ENCODE measurements at regions not wholly inside any gene's neighbourhood (a gene's known extent, or its start where the extent isn't known, plus 50 kb on each side); places are given as distances from the start of the nearest gene placed in this dataset.

- H3K27ac ChIP-seq: no peak overlapping the region
- intact Hi-C loops (cut with DNase I): no loop called here
- no peaks in the 10 kb centered on the region for H3K9me3 ChIP-seq
- no peaks in the 10 kb centered on the region for H3K4me1 ChIP-seq (replicated peaks)
- TF ChIP-seq CTCF (IDR thresholded peaks at IDR 0.05): no peak
- 79% methylated on average over 3 of the region's 4 CpGs for WGBS
- no peak for DNase-seq (ENCODE audit: low spot score)
- no peaks in the 10 kb centered on the region for H3K36me3 ChIP-seq
- H3K27me3 ChIP-seq (replicated peaks; ENCODE audit: insufficient read depth): no peaks in the 10 kb centered on the region
- no peak overlapping the region for H3K4me3 ChIP-seq
These were observed 393.5 kb upstream of the CADM1 start for GRCh38 chr11:115897707-115898106.

GRCh38 chr11:115896084-115896483 lies 391.9 kb upstream of the CADM1 start:
- no peaks in the 10 kb centered on the region for H3K27me3 ChIP-seq (replicated peaks; ENCODE audit: insufficient read depth)
- H3K36me3 ChIP-seq: no peaks in the 10 kb centered on the region
- H3K9me3 ChIP-seq: no peaks in the 10 kb centered on the region
- intact Hi-C loops (cut with DNase I): no loop called here
- no peak overlapping the region for H3K27ac ChIP-seq
- H3K4me1 ChIP-seq (replicated peaks): no peaks in the 10 kb centered on the region
- DNase-seq (ENCODE audit: low spot score): no peak
- TF ChIP-seq CTCF (IDR thresholded peaks at IDR 0.05): no peak
- no peak for TF ChIP-seq POLR2AphosphoS5 (IDR thresholded peaks at IDR 0.05)
- TF ChIP-seq POLR2A (IDR thresholded peaks at IDR 0.05): no peak
- WGBS: 89% methylated on average over 2 of the region's 2 CpGs
- no peak overlapping the region for H3K4me3 ChIP-seq

GRCh38 chr11:115895594-115895993 lies 391.4 kb upstream of the CADM1 start:
- Histone ChIP-seq H3K27me3 (replicated peaks; ENCODE audit: insufficient read depth) (no peaks in the 10 kb centered on the region), H3K27ac (no peak overlapping the region), H3K4me3 (no peak overlapping the region), H3K4me1 (replicated peaks) (no peaks in the 10 kb centered on the region), H3K36me3 (no peaks in the 10 kb centered on the region), H3K9me3 (no peaks in the 10 kb centered on the region)
- 59% methylated on average over 1 of the region's 1 CpG for WGBS
- no peak for TF ChIP-seq POLR2AphosphoS5 (IDR thresholded peaks at IDR 0.05)
- no peak for TF ChIP-seq CTCF (IDR thresholded peaks at IDR 0.05)
- no peak for TF ChIP-seq POLR2A (IDR thresholded peaks at IDR 0.05)
- DNase-seq (ENCODE audit: low spot score): no peak
- intact Hi-C loops (cut with DNase I): no loop called here

GRCh38 chr11:115894176-115894575 lies 390.0 kb upstream of the CADM1 start:
- intact Hi-C loops (cut with DNase I): no loop called here
- no peak for DNase-seq (ENCODE audit: low spot score)
- Histone ChIP-seq H3K4me3 (no peak overlapping the region), H3K27ac (no peak overlapping the region), H3K9me3 (no peaks in the 10 kb centered on the region), H3K4me1 (replicated peaks) (no peaks in the 10 kb centered on the region), H3K36me3 (no peaks in the 10 kb centered on the region), H3K27me3 (replicated peaks; ENCODE audit: insufficient read depth) (no peaks in the 10 kb centered on the region)
- 60% methylated on average over 5 of the region's 5 CpGs for WGBS
- TF ChIP-seq POLR2A (IDR thresholded peaks at IDR 0.05) (no peak), CTCF (IDR thresholded peaks at IDR 0.05) (no peak), POLR2AphosphoS5 (IDR thresholded peaks at IDR 0.05) (no peak)

GRCh38 chr11:115893461-115894099 lies 389.4 kb upstream of the CADM1 start:
- Histone ChIP-seq H3K9me3 (no peaks in the 10 kb centered on the region), H3K4me3 (no peak overlapping the region), H3K4me1 (replicated peaks) (no peaks in the 10 kb centered on the region), H3K27ac (no peak overlapping the region), H3K27me3 (replicated peaks; ENCODE audit: insufficient read depth) (no peaks in the 10 kb centered on the region), H3K36me3 (no peaks in the 10 kb centered on the region)
- DNase-seq (ENCODE audit: low spot score): no peak
- WGBS: 89% methylated on average over 5 of the region's 5 CpGs
- no peak for TF ChIP-seq POLR2A (IDR thresholded peaks at IDR 0.05)
- TF ChIP-seq POLR2AphosphoS5 (IDR thresholded peaks at IDR 0.05): no peak
- no peak for TF ChIP-seq CTCF (IDR thresholded peaks at IDR 0.05)
- intact Hi-C loops (cut with DNase I): no loop called here

All from prostate gland (tissue), 2 donors.